Common myeloid progenitor, CD34-positive (primary cell): ENCODE measurements at regions not wholly inside any gene's neighbourhood (a gene's known extent, or its start where the extent isn't known, plus 50 kb on each side); places are given as distances from the start of the nearest gene placed in this dataset.

ENCODE experiments used
- CTCF ChIA-PET: fragments of 350-600 bp; sonication (Branson Sonifier 250); formaldehyde crosslinking; loops from one replicate; lab custom pipeline; 2021; ENCODE audit warnings: antibody characterized with exemption; lab: Charles Lee
- POLR2A ChIA-PET: fragments of 350-600 bp; sonication (Branson Sonifier 250); formaldehyde crosslinking; loops from one replicate; lab custom pipeline; 2021; ENCODE audit warnings: antibody characterized with exemption; lab: Charles Lee
- DNase-seq, 3 donors: peaks; one replicate each; pipeline versions ENCODE4 v3.0.0 to v3.0.0-alpha.2; 2013
- H3K27ac ChIP-seq, 2 experiments: 1 replicate in 1 of 2; 2 replicates in 1 of 2; pipeline ENCODE4 v1.7.0; 2013; ENCODE audit warnings: inconsistent platforms in 2 of 2, low read length in 2 of 2, mild to moderate bottlenecking in 2 of 2, low read depth in 1 of 2, moderate library complexity in 1 of 2; ENCODE audit not compliant: severe bottlenecking in 2 of 2, insufficient read depth in 1 of 2, poor library complexity in 1 of 2
- H3K27me3 ChIP-seq, 5 experiments: replicated peaks in 2 of 5; 1 replicate in 3 of 5; 2 replicates in 2 of 5; pipeline versions ENCODE4 v1.6.1 to v1.7.0; 2013; ENCODE audit warnings: low read length in 4 of 5, mild to moderate bottlenecking in 2 of 5, moderate library complexity in 2 of 5, inconsistent platforms in 1 of 5; ENCODE audit not compliant: insufficient read depth in 5 of 5, control insufficient read depth in 4 of 5
- H3K36me3 ChIP-seq, 4 experiments: 1 replicate in 2 of 4; 2 replicates in 2 of 4; pipeline versions ENCODE4 v1.6.1 to v1.7.0; 2013; ENCODE audit warnings: low read length in 3 of 4, control low read depth in 1 of 4, mild to moderate bottlenecking in 1 of 4; ENCODE audit not compliant: control insufficient read depth in 4 of 4, insufficient read depth in 4 of 4
- H3K4me1 ChIP-seq, 4 experiments: 1 replicate in 3 of 4; 2 replicates in 1 of 4; pipeline versions ENCODE4 v1.6.1 to v1.7.1; 2013; ENCODE audit warnings: low read length in 3 of 4, mild to moderate bottlenecking in 3 of 4, control low read depth in 1 of 4, inconsistent platforms in 1 of 4, moderate library complexity in 1 of 4; ENCODE audit not compliant: control insufficient read depth in 4 of 4, insufficient read depth in 4 of 4; ENCODE audit errors: control extremely low read depth in 1 of 4
- H3K4me3 ChIP-seq, 7 experiments: 1 replicate in 4 of 7; 2 replicates in 3 of 7; pipeline versions ENCODE4 v1.5.1 to v1.7.0; 2013; ENCODE audit warnings: mild to moderate bottlenecking in 7 of 7, low read length in 6 of 7, moderate library complexity in 6 of 7, inconsistent platforms in 2 of 7, low read depth in 2 of 7, control low read depth in 1 of 7; ENCODE audit not compliant: insufficient read depth in 4 of 7, control insufficient read depth in 1 of 7; ENCODE audit errors: extremely low read depth in 1 of 7
- H3K9me3 ChIP-seq, 5 experiments: 1 replicate in 4 of 5; 2 replicates in 1 of 5; pipeline versions ENCODE4 v1.6.1 to v1.7.1; 2013; ENCODE audit warnings: low read length in 4 of 5, mild to moderate bottlenecking in 2 of 5, inconsistent platforms in 1 of 5, low read depth in 1 of 5, moderate library complexity in 1 of 5; ENCODE audit not compliant: control insufficient read depth in 4 of 5, insufficient read depth in 2 of 5; ENCODE audit errors: control extremely low read depth in 1 of 5
- WGBS: methylation state at CpG from one replicate; pipeline ENCODE4 v1.1.5; 2013; ENCODE audit not compliant: insufficient coverage; 5-methylcytosine and 5-hydroxymethylcytosine counted together

- Histone ChIP-seq H3K36me3 (no peaks in the 10 kb centered on the region), H3K4me3 (no peak overlapping the region), H3K27me3 (no peaks in the 10 kb centered on the region), H3K9me3 (no peaks in the 10 kb centered on the region), H3K4me1 (no peaks in the 10 kb centered on the region), H3K27ac (no peak overlapping the region)
- WGBS = no CpG with 5 or more reads among the region's 3 CpGs
- CTCF ChIA-PET = interaction anchor here (0.6 kb wide), 1 partner anchor 236 kb away, joined by 3 read pairs; no protein-coding TSS in a partner anchor
- DNase-seq = no peak
- POLR2A ChIA-PET = no interaction called here
Measured at GRCh38 chr1:189681252-189681919, 796.3 kb downstream of the BRINP3 start.

- H3K27ac ChIP-seq = no peak overlapping the region
- H3K9me3 ChIP-seq = no peaks in the 10 kb centered on the region
- H3K4me1 ChIP-seq = no peaks in the 10 kb centered on the region
- CTCF ChIA-PET = no interaction called here
- DNase-seq = no peak
- WGBS = 100% methylated on average over 1 of the region's 3 CpGs
- no peaks in the 10 kb centered on the region for H3K27me3 ChIP-seq
- no peak overlapping the region for H3K4me3 ChIP-seq
- no peaks in the 10 kb centered on the region for H3K36me3 ChIP-seq
- POLR2A ChIA-PET = no interaction called here
Measured at GRCh38 chr1:189682591-189682990, 795.1 kb downstream of the BRINP3 start.

DNA sequence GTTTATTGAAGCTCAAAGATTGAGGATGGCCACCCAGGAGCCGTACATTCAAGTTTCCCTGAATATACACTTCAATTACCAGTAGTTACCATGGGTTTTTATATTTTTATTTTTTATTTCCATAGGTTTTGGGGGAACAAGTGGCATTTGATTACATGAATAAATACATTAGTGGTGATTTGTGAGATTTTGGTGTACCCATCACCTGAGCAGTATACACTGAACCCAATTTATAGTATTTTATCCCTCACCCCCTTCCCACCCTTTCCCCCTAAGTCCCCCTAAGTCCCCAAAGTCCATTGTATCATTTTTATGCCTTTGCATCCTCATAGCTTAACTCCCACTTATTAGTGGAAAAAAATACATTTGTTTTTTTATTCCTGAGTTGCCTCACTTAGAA, 791.4 kb downstream of the BRINP3 start:
- ChIA-PET POLR2A (no interaction called here), CTCF (no interaction called here)

DNA sequence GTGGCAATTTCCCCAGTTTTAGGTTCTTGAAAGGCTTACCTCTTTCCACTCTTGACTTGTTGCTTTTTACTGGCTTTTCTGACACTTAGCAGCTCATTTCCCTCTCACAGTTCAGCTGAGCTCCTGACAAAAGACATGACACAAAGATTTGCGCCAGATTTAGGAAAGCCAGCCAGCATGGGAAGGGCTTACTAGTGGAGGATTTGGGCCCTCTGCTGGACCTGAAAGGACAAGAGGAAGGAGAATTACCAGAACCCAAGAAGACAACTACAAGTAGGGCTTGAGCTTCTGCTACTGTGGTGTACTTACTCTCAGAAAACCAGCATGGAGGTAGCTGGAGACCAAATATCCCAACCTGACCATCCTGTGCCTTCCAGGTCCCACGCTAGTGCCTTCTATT, 784.5 kb downstream of the BRINP3 start:
- DNase-seq = no peak
- Histone ChIP-seq H3K4me3 (no peak overlapping the region), H3K36me3 (no peaks in the 10 kb centered on the region), H3K27ac (no peak overlapping the region), H3K4me1 (no peaks in the 10 kb centered on the region), H3K27me3 (no peaks in the 10 kb centered on the region), H3K9me3 (no peaks in the 10 kb centered on the region)
- ChIA-PET POLR2A (no interaction called here), CTCF (no interaction called here)
- 100% methylated on average over 1 of the region's 2 CpGs for WGBS

More for the DNA sequence above, 791.4 kb downstream of the BRINP3 start:
- Histone ChIP-seq H3K9me3 (no peaks in the 10 kb centered on the region), H3K36me3 (no peaks in the 10 kb centered on the region), H3K4me1 (no peaks in the 10 kb centered on the region), H3K27me3 (no peaks in the 10 kb centered on the region), H3K27ac (no peak overlapping the region), H3K4me3 (no peak overlapping the region)
- no CpG with 5 or more reads among the region's 1 CpG for WGBS
- no peak for DNase-seq

DNA sequence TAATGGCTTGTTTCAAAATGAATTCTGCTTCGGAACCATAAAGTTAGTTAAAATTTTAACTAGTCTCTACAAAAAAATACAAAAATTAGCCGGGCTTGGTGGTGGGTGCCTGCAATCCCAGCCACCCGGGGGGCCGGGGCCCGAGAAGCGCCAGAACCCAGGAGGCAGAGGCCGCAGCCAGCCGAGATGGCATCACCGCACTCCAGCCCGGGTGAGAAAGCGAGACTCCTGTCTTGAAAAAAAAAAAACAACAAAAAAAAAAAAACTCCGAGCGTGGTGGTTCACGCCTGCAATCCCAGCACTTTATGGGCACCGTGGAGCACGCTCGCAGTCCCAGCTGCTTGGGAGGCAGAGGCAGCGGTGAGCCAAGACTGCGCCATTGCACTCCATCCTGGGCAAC, 781.4 kb downstream of the BRINP3 start:
- no peaks in the 10 kb centered on the region for H3K36me3 ChIP-seq
- H3K9me3 ChIP-seq = no peaks in the 10 kb centered on the region
- CTCF ChIA-PET = no interaction called here
- WGBS = 98% methylated on average over 13 of the region's 19 CpGs
- POLR2A ChIA-PET = no interaction called here
- H3K4me3 ChIP-seq = no peak overlapping the region
- DNase-seq = no peak
- no peaks in the 10 kb centered on the region for H3K27me3 ChIP-seq
- H3K27ac ChIP-seq = no peak overlapping the region
- H3K4me1 ChIP-seq = no peaks in the 10 kb centered on the region

DNA sequence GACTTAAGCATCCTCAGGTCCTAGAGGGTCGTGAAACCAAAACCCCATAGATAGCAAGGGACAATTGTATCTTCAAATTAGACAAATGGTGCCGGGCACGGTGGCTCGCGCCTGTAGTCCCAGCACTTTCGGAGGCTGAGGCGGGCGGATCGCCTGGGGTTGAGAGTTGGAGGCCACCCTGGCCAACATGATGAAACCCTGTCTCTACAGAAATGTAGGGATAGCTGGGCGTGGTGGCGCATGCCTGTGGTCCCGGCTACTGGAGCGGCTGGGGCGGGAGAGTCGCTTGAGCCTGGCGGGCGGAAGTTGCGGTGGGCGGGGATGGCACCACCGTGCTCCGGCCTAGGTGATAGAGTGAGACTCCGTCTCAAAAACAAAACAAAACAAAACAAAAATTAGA, 780.6 kb downstream of the BRINP3 start:
- no peak overlapping the region for H3K4me3 ChIP-seq
- H3K27me3 ChIP-seq = no peaks in the 10 kb centered on the region
- no peak for DNase-seq
- 99% methylated on average over 10 of the region's 22 CpGs for WGBS
- no peaks in the 10 kb centered on the region for H3K36me3 ChIP-seq
- CTCF ChIA-PET = no interaction called here
- no peak overlapping the region for H3K27ac ChIP-seq
- no peaks in the 10 kb centered on the region for H3K9me3 ChIP-seq
- H3K4me1 ChIP-seq = no peaks in the 10 kb centered on the region
- POLR2A ChIA-PET = no interaction called here

- no peak overlapping the region for H3K4me3 ChIP-seq
- no peak overlapping the region for H3K27ac ChIP-seq
- 94% methylated on average over 3 of the region's 3 CpGs for WGBS
- POLR2A ChIA-PET = no interaction called here
- no peaks in the 10 kb centered on the region for H3K9me3 ChIP-seq
- no peak for DNase-seq
- H3K27me3 ChIP-seq = no peaks in the 10 kb centered on the region
- no peaks in the 10 kb centered on the region for H3K36me3 ChIP-seq
- CTCF ChIA-PET = no interaction called here
- H3K4me1 ChIP-seq = no peaks in the 10 kb centered on the region
Measured at GRCh38 chr1:189701606-189702005, 776.1 kb downstream of the BRINP3 start.
